Inferior parietal cortex (tissue), 1 donor: ENCODE measurements at regions not wholly inside any gene's neighbourhood (a gene's known extent, or its start where the extent isn't known, plus 50 kb on each side); places are given as distances from the start of the nearest gene placed in this dataset.
"Not testable (repeated sequence)": the region's sequence is repeated elsewhere in the genome, so short reads cannot be mapped to it uniquely, and the experiment has no call there.

Experiments used
- DNase-seq: peaks from one replicate; pipeline ENCODE4 v3.0.0-alpha.2; 2016; ENCODE audit errors: extremely low spot score

DNA sequence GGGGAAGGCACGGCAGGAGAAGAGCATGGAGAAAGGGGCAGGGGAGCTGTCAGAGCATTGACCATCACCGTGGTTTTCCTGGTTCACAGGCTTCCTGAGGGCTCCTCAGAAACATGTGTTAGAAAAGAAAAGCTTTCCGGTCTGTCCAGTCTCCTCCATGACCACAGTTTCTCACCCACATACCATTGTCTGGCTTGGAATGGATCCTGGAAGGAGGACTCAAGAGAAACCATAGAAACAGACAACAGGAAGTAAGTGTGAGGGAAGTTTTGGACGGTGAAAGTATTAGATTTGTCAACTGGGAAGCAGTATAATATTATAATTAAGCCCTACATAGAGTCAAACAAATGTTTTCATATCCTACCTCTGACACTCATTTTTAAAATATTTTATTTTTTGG is 52.7 kb upstream of the NOTCH2NLA start:
- DNase-seq = not testable (repeated sequence)

DNA sequence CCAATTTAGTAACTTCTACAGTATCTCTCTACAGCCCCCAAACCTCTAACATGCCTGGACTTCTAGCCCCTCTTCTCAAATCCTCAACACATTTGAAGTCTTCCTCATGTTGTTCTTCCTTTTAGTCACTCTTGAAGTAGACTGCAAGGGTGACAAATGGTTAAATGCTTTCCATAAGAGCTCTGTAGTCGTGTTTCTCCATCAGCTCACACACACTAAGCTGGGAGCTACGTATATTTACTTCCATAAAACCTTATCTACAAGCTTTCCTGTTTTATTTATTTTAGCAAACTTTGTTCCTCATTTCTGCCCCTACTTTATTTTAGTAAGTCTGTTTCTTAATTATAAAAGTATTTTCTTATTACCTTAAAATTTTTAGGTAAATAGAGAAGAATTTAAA is 49.9 kb upstream of the NOTCH2NLA start:
- DNase-seq = not testable (repeated sequence)
